Brain microvascular endothelial cell (primary cell): ENCODE measurements at regions not wholly inside any gene's neighbourhood (a gene's known extent, or its start where the extent isn't known, plus 50 kb on each side); places are given as distances from the start of the nearest gene placed in this dataset.

Experiments used
- DNase-seq: peaks from one replicate; pipeline ENCODE4 v3.0.0-alpha.2; 2020
- H3K27ac ChIP-seq: fragments of 250-450 bp; sonication (Bioruptor Pico); 2 replicates; pipeline ENCODE4 v1.5.1; 2020; ENCODE audit warnings: mild to moderate bottlenecking, moderate library complexity
- H3K27me3 ChIP-seq: fragments of 250-450 bp; sonication (Bioruptor Pico); replicated peaks from 2 replicates; pipeline ENCODE4 v1.5.1; 2020; ENCODE audit warnings: mild to moderate bottlenecking
- H3K36me3 ChIP-seq: fragments of 250-450 bp; sonication (Bioruptor Pico); replicated peaks from 2 replicates; pipeline ENCODE4 v1.5.1; 2020; ENCODE audit warnings: mild to moderate bottlenecking
- H3K4me3 ChIP-seq: 2 replicates; pipeline ENCODE4 v1.5.1; 2011; ENCODE audit warnings: low read depth, mild to moderate bottlenecking, control low read depth, low read length, moderate library complexity
- in situ Hi-C: cut with HindIII; loops from 2 replicates; pipeline ENCODE4 v1.10.0; 2017; ENCODE audit warnings: low sequenced_read_pairs, low pct_ligation_motif_present
- TF ChIP-seq, protein P1 (sequence below): IDR thresholded peaks from 2 replicates; pipeline ENCODE4 v1.5.1; 2011; ENCODE audit warnings: low read depth, mild to moderate bottlenecking, moderate library complexity, low read length, control low read depth, inconsistent platforms; ENCODE audit errors: missing control alignments

DNA sequence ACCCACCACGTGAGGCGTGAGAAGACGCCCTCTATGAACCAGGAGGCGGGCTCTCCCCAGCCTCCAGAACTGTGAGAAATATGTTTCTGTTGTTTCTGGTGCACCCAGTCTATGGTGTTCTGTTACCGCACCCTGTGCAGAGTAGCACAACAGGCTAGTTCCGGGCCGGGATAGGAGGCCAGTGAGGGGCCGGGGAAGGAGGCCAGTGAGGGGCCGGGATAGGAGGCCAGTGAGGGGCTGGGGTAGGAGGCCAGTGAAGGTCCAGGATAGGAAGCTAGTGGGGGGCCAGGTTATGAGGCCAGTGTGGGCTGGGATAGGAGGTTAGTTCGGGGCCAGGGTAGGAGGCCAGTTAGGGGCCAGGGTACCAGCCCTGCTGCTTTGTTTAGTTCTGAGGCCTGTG, 204.6 kb downstream of the BARX2 start:
- no peaks in the 10 kb centered on the region for H3K27me3 ChIP-seq
- TF ChIP-seq, protein P1, sequence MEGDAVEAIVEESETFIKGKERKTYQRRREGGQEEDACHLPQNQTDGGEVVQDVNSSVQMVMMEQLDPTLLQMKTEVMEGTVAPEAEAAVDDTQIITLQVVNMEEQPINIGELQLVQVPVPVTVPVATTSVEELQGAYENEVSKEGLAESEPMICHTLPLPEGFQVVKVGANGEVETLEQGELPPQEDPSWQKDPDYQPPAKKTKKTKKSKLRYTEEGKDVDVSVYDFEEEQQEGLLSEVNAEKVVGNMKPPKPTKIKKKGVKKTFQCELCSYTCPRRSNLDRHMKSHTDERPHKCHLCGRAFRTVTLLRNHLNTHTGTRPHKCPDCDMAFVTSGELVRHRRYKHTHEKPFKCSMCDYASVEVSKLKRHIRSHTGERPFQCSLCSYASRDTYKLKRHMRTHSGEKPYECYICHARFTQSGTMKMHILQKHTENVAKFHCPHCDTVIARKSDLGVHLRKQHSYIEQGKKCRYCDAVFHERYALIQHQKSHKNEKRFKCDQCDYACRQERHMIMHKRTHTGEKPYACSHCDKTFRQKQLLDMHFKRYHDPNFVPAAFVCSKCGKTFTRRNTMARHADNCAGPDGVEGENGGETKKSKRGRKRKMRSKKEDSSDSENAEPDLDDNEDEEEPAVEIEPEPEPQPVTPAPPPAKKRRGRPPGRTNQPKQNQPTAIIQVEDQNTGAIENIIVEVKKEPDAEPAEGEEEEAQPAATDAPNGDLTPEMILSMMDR = no peak
- in situ Hi-C loops = no loop called here
- H3K27ac ChIP-seq = no peak overlapping the region
- DNase-seq = no peak
- H3K36me3 ChIP-seq = no peaks in the 10 kb centered on the region
- no peak overlapping the region for H3K4me3 ChIP-seq

DNA sequence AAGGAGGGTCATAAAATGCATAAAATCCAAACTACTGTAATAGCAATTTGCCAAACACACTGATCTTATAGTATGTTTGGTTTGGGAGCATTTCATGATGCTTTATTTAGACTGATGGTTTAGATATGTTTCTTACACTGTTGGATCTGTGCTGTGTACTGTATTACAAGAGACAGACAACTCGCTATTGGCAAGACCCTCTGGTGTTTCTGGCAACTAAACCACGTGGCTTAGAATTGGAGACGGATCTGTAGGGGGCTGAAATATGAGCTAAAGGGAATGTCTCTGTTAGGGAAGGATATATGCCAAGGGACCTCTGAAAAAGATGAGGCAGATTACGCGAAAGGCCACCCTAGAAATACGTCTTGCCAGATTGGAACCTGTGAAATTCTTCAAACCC, 208.7 kb downstream of the BARX2 start:
- DNase-seq = no peak

DNA sequence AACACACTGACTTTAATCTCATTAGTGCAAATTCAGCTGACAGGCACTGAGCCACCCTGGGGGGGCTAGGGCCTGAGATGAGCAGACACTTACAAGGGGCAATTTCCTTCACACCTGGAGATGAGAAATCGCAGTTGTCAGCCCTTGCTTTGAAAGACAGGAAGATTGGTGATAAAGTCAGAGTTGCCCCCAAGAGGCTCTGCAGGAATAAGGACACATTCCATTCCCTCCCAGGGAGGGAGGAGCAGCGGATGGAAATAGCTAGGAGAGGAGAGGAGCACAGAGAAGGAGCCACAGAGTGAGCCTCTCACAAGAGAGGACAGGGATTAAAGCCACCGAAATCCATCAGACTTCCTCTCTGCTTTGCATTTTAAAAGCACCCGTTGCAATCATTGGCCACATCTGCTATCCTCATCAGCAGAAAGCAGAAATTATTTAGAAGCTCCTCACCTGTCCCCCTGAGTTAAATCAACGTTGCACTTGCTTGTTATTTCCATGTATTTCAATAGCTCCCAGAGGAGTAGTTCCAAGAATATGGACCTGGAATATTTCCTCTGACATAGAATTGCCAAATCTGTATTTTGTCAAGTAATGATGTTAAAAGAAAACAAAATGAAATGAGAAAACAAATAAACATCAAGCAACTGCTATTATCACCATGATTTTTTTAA, 213.7 kb downstream of the BARX2 start:
- in situ Hi-C loops = no loop called here
- TF ChIP-seq, protein P1 = no peak
- DNase-seq = no peak
- Histone ChIP-seq H3K36me3 (no peaks in the 10 kb centered on the region), H3K4me3 (no peak overlapping the region), H3K27ac (no peak overlapping the region), H3K27me3 (no peaks in the 10 kb centered on the region)

More for the DNA sequence above, 208.7 kb downstream of the BARX2 start:
- H3K4me3 ChIP-seq = no peak overlapping the region
- no peaks in the 10 kb centered on the region for H3K36me3 ChIP-seq
- no peaks in the 10 kb centered on the region for H3K27me3 ChIP-seq
- in situ Hi-C loops = no loop called here
- H3K27ac ChIP-seq = no peak overlapping the region
- TF ChIP-seq, protein P1 = no peak

DNA sequence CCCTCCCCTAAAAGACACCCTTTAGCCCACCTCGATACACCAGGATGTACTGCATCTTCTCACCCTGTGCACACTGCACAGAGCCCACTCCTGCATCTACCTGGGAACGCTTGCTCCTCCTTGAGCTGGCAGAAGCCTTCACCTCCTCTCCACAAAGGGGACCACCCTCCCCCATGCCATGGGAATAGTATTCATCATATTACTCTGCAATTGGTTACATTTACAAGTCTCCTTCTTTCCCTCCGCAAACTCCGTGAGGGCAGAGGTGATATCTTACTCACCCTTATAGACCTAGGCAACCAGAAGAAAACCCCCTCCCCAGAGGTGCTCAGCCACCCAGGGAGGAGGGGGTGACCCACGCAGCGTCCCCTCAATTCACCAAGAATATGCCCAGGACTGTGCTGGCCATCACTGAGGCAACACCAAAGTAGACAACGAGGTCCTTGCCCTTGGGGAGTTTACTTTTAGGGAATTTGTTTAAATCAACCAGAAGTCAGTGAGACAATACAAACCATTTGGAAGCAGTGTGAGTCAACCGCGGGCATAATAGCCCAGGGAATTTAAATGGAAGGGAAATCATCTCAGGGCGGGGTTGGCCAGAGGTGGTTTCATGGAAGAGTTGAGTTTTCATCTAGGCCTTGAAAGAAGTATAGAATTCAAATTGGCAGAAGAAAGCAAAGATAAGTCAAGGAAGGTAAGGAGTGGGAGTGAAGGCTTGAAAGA, 214.5 kb downstream of the BARX2 start:
- H3K36me3 ChIP-seq = no peaks in the 10 kb centered on the region
- TF ChIP-seq, protein P1 = no peak
- no peak overlapping the region for H3K4me3 ChIP-seq
- in situ Hi-C loops = no loop called here
- H3K27ac ChIP-seq = no peak overlapping the region
- H3K27me3 ChIP-seq = no peaks in the 10 kb centered on the region
- DNase-seq = no peak

DNA sequence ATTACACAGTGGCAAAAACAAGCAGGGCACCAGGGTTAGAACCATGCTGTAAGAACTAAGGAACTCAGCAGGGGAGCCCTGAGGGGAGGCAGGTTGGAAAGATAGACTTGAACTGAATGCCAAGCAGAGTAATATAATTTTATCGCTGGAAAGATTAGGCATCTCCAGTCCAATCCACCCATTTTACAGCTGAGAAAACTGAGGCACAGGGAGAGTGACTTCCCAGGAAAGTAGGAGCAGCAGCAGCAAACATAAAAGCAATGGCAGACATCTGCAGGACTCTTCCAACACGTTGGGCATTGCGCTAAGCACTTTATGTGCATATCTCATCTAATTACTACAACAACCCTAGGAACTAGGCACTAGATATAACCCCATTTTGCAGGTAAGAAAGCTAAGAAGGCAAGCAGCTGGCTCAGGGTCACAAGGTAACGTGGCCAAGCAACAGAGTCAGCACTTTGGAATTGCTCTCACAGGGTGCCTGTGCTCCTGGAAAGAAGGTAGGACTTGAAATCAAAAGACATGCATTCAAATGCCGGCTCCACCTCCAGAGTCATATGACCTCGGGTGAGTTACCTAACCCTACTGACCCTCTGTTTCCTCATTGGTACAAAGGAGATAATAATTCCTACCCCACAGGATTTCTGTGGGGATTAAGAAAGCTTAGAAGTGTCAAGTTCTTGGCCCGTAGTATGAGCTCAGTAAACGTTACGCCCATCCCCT, 215.3 kb downstream of the BARX2 start:
- DNase-seq = no peak
- Histone ChIP-seq H3K27ac (no peak overlapping the region), H3K27me3 (no peaks in the 10 kb centered on the region), H3K4me3 (no peak overlapping the region), H3K36me3 (no peaks in the 10 kb centered on the region)
- in situ Hi-C loops = no loop called here
- TF ChIP-seq, protein P1 = no peak
